ENCODE measurements at regions not wholly inside any gene's neighbourhood (a gene's known extent, or its start where the extent isn't known, plus 50 kb on each side); places are given as distances from the start of the nearest gene placed in this dataset.
"Not testable (repeated sequence)": the region's sequence is repeated elsewhere in the genome, so short reads cannot be mapped to it uniquely, and the experiment has no call there.

DNA sequence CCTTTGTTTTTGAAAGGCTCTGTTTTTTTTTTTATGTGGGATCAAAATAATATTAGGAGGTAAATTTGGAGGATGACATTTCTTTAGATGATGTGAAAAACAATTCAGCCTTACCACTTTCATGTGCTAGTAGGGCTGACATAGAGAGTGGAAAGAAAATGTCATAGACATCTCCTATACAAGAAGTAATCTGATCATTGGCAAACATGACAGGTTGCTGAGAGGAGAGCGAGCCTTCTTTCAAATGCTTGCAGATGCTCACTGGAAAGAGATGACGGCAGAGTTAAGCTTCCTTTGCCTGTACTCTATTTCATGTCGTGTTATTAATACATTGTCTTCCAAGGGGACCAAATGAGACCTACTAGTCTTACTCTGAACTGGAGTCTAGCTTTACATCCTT is 160.1 kb upstream of the DAP start:
- no peak for DNase-seq

GRCh38 chr5:10920400-10920799 is 159.4 kb upstream of the DAP start:
- DNase-seq, result no peak

- DNase-seq, result no peak
These were observed 153.9 kb upstream of the DAP start for GRCh38 chr5:10914741-10915480.

GRCh38 chr5:10913841-10914240 is 152.8 kb upstream of the DAP start:
- peak; percentile 7 for DNase-seq

GRCh38 chr5:10913181-10913810 is 152.3 kb upstream of the DAP start:
- no peak for DNase-seq

- no peak for DNase-seq
These were observed 151.4 kb upstream of the DAP start for GRCh38 chr5:10912435-10912834.

DNA sequence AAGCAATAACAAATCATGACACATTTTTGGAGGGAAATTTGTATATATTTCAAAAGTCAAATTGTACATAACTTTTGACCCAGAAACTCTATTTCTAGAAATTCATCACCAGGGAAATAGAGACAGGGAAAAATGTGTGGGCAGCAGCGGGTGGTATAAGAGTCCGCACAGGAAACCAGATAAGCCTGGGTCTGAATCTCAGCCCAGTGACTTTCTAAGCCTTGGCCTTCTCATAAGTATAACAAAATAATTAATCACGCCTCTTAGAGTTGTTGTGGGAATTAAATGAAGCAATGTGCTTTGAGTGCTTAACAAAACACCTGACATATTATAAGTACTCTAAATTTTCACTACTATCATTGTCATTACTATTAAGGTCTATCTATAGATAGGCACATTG is 149.2 kb upstream of the DAP start:
- DNase-seq, result no peak

GRCh38 chr5:10904862-10905432 is 143.9 kb upstream of the DAP start:
- no peak for DNase-seq

GRCh38 chr5:10903786-10904560 is 142.9 kb upstream of the DAP start:
- no peak for DNase-seq

DNA sequence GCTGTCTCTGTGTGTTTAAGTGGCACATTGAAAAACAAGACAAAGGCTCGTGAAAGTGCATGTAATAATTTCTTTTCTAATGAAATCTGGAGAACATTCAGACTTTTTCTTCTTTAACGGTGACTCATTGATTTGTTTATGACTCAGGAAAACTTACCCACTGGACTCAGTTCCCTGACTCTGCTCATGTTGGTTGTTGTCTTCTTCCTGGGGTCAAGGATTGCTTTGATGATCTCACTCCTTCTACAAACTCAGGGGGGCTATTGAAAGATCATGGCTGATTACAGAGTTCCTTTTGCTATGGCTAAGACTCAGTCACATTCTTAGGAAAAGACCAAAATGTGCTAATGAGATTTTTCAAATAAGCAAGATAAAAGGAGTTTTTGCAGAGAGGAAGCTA is 141.1 kb upstream of the DAP start:
- DNase-seq, result no peak

GRCh38 chr5:10898514-10898913 is 137.5 kb upstream of the DAP start:
- DNase-seq, result no peak

- no peak for DNase-seq
These were observed 135.0 kb upstream of the DAP start for GRCh38 chr5:10896016-10896415.

GRCh38 chr5:10894445-10895054 is 133.5 kb upstream of the DAP start:
- DNase-seq, result no peak

DNA sequence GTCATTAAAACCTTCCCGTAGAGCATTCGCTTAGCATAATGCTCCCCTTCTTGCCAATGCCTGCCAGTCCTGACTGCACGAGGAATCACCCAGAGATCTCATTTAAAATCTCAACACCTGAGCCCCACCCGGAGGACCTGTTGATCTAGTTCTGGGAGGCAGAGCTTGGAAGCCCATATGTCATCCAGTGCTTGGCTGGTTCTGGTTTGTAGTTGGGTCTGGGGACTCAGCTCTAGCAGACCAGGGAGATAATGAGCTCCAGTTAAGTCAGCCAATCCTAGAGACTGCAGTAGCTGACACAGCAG is 131.8 kb upstream of the DAP start:
- no peak for DNase-seq

- DNase-seq, result no peak
These were observed 131.3 kb upstream of the DAP start for GRCh38 chr5:10892147-10892910.

GRCh38 chr5:10891193-10891592 is 130.2 kb upstream of the DAP start:
- no peak for DNase-seq

DNA sequence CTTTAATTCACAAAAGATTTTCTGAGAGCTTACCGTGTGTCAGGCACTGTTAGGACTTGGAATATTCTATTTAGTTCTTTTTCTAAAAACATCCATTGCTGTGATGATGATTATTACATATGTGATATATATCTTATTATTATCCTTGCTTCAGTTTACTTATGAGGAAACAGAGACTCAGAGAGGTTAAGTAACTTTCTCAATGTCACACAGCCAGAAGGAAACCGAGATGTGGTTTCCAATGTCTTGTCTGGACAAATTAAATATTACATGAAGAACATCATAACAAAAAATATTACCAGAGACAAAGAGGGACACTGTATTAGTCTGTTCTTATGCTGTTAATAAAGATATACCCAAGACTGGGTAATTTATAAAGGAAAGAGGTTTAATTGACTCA is 125.5 kb upstream of the DAP start:
- DNase-seq, result no peak

DNA sequence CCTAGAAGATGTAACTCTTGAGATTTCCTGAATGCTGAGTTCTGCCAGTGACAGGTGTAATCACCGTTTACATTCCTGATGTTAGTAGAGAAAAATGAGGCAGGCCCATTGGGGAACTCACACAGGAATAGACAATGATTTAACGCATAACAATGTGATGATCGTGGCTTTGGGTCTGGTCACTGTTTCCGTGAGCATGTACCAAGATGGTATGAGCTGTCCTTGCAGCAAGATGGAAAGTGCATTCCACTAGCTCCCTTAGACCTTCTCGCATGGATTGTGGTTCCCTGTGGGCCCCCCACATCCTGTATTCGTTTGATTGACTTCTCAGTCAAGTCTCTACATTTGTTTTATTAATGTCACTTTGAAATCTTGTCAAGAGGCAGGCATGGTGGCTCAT is 124.0 kb upstream of the DAP start:
- DNase-seq, result no peak

- DNase-seq, result not testable (repeated sequence)
These were observed 122.9 kb upstream of the DAP start for GRCh38 chr5:10883945-10884344.

- no peak for DNase-seq
These were observed 119.9 kb upstream of the DAP start for GRCh38 chr5:10880934-10881333.

- not testable (repeated sequence) for DNase-seq
These were observed 116.0 kb upstream of the DAP start for GRCh38 chr5:10876996-10877395.

- no peak for DNase-seq
These were observed 115.1 kb upstream of the DAP start for GRCh38 chr5:10876006-10876744.
